IMR-90 (cell line): ENCODE measurements at regions not wholly inside any gene's neighbourhood (a gene's known extent, or its start where the extent isn't known, plus 50 kb on each side); places are given as distances from the start of the nearest gene placed in this dataset.

Source experiments
- ATAC-seq: fragments of 200-7000 bp; cut with Tn5 transposase; 2 replicates; pipeline ENCODE4 v1.9.1; 2020; ENCODE audit warnings: low read depth, mild to moderate bottlenecking, moderate library complexity
- BruUV-seq: library from RNA; stranded (reverse); fragments of 400-500 nt; replicated peaks from 2 replicates; lab custom pipeline; 2021; lab: Mats Ljungman, UMichigan
- CTCF ChIA-PET: fragments of 300-600 bp; formaldehyde crosslinking; extraction: SDS; loops from one replicate; lab custom pipeline; 2021; ENCODE audit warnings: antibody characterized with exemption; lab: Yijun Ruan, JAX
- POLR2A ChIA-PET: fragments of 300-600 bp; sonication (Branson Sonifier 250); formaldehyde crosslinking; loops from one replicate; lab custom pipeline; 2022; ENCODE audit warnings: antibody characterized with exemption; ENCODE audit not compliant: unreplicated experiment; lab: Charles Lee
- DNase-seq: peaks from one replicate; pipeline ENCODE4 v3.0.0; 2013
- H2AFZ ChIP-seq: replicated peaks from 2 replicates; pipeline ENCODE3; 2013; ENCODE audit warnings: low read length, mild to moderate bottlenecking; ENCODE audit not compliant: poor library complexity
- H2AK5ac ChIP-seq: 2 replicates; pipeline ENCODE4 v1.6.1; 2013; ENCODE audit warnings: low read depth, low read length, inconsistent platforms
- H2AK9ac ChIP-seq: replicated peaks from 2 replicates; pipeline ENCODE3; 2013; ENCODE audit warnings: mild to moderate bottlenecking, low read depth, low read length, moderate library complexity; ENCODE audit not compliant: poor library complexity
- H2BK120ac ChIP-seq: 2 replicates; pipeline ENCODE4 v1.6.1; 2013; ENCODE audit warnings: low read depth, low read length, inconsistent platforms
- H2BK15ac ChIP-seq: 3 replicates; pipeline ENCODE4 v1.6.1; 2013; ENCODE audit warnings: low read depth, low read length, inconsistent platforms
- H2BK20ac ChIP-seq: 2 replicates; pipeline ENCODE4 v1.6.1; 2013; ENCODE audit warnings: low read depth, mild to moderate bottlenecking, inconsistent platforms, low read length, moderate library complexity
- H2BK5ac ChIP-seq: 2 replicates; pipeline ENCODE4 v1.6.1; 2013; ENCODE audit warnings: mild to moderate bottlenecking, low read depth, low read length, inconsistent platforms; ENCODE audit not compliant: poor library complexity, severe bottlenecking
- H3K14ac ChIP-seq: replicated peaks from 2 replicates; pipeline ENCODE4 v1.6.1; 2013; ENCODE audit warnings: low read depth, low read length, inconsistent platforms
- H3K18ac ChIP-seq: 2 replicates; pipeline ENCODE4 v1.6.1; 2013; ENCODE audit warnings: low read depth, low read length, control low read depth
- H3K23ac ChIP-seq: 2 replicates; pipeline ENCODE4 v1.6.1; 2013; ENCODE audit warnings: low read depth, low read length, inconsistent platforms
- H3K27ac ChIP-seq: 2 replicates; pipeline ENCODE4 v1.5.1; 2013; ENCODE audit warnings: mild to moderate bottlenecking, control low read depth, low read length; ENCODE audit not compliant: insufficient read depth
- H3K27me3 ChIP-seq: 2 replicates; pipeline ENCODE4 v1.6.1; 2013; ENCODE audit warnings: low read length; ENCODE audit not compliant: control insufficient read depth, insufficient read depth
- H3K36me3 ChIP-seq: 2 replicates; pipeline ENCODE4 v1.6.1; 2013; ENCODE audit warnings: low read length, mixed read lengths; ENCODE audit not compliant: control insufficient read depth, insufficient read depth
- H3K4ac ChIP-seq: 2 replicates; pipeline ENCODE4 v1.6.1; 2013; ENCODE audit warnings: low read depth, low read length, inconsistent platforms
- H3K4me1 ChIP-seq: 2 replicates; pipeline ENCODE4 v1.6.1; 2013; ENCODE audit warnings: low read length, mixed read lengths; ENCODE audit not compliant: control insufficient read depth, insufficient read depth
- H3K4me2 ChIP-seq: 2 replicates; pipeline ENCODE4 v1.6.1; 2013; ENCODE audit warnings: low read depth, mild to moderate bottlenecking, control low read depth, low read length, moderate library complexity
- H3K4me3 ChIP-seq: 2 replicates; pipeline ENCODE4 v1.5.1; 2013; ENCODE audit warnings: low read depth, mild to moderate bottlenecking, control low read depth, low read length, moderate library complexity; ENCODE audit not compliant: insufficient read depth
- H3K56ac ChIP-seq: 2 replicates; pipeline ENCODE4 v1.6.1; 2013; ENCODE audit warnings: low read length, inconsistent platforms; ENCODE audit not compliant: insufficient read depth; ENCODE audit errors: extremely low read depth
- H3K79me1 ChIP-seq, 2 experiments: 2 replicates each; pipeline ENCODE4 v1.6.1; 2013; ENCODE audit warnings: low read length in 2 of 2, inconsistent platforms in 1 of 2, low read depth in 1 of 2
- H3K9ac ChIP-seq: 2 replicates; pipeline ENCODE4 v1.6.1; 2013; ENCODE audit warnings: low read depth, low read length, control low read depth
- H3K9me1 ChIP-seq: 2 replicates; pipeline ENCODE4 v1.6.1; 2013; ENCODE audit warnings: low read length, inconsistent platforms; ENCODE audit not compliant: insufficient read depth
- H3K9me3 ChIP-seq: 2 replicates; pipeline ENCODE4 v1.6.1; 2013; ENCODE audit warnings: low read length; ENCODE audit not compliant: control insufficient read depth, insufficient read depth
- H4K20me1 ChIP-seq: 2 replicates; pipeline ENCODE4 v1.6.1; 2013; ENCODE audit warnings: low read length, inconsistent platforms; ENCODE audit not compliant: insufficient read depth
- H4K5ac ChIP-seq: 2 replicates; pipeline ENCODE4 v1.6.1; 2013; ENCODE audit warnings: mild to moderate bottlenecking, low read depth, low read length, control low read depth
- H4K8ac ChIP-seq, 2 experiments: 2 replicates each; pipeline ENCODE4 v1.6.1; 2013; ENCODE audit warnings: low read depth in 2 of 2, low read length in 2 of 2, control low read depth in 1 of 2, inconsistent platforms in 1 of 2
- H4K91ac ChIP-seq: 2 replicates; pipeline ENCODE4 v1.6.1; 2013; ENCODE audit warnings: low read depth, low read length, inconsistent platforms; ENCODE audit not compliant: insufficient read depth
- BHLHE40 ChIP-seq: fragments of 150-350 bp; IDR thresholded peaks from 2 replicates; pipeline ENCODE4 v1.6.1; 2016; ENCODE audit warnings: mild to moderate bottlenecking, low read depth, low read length
- CEBPB ChIP-seq: IDR thresholded peaks from 2 replicates; pipeline ENCODE4 v1.6.1; 2012; ENCODE audit warnings: low read depth, low read length, improper control_type of control experiment
- FOS ChIP-seq: fragments of 150-350 bp; IDR thresholded peaks from 2 replicates; pipeline ENCODE4 v1.6.1; 2016; ENCODE audit warnings: low read depth, low read length
- MAFK ChIP-seq: IDR thresholded peaks from 2 replicates; pipeline ENCODE4 v1.6.1; 2012; ENCODE audit warnings: low read depth, low read length, improper control_type of control experiment
- MXI1 ChIP-seq: IDR thresholded peaks from 2 replicates; pipeline ENCODE4 v1.6.1; 2012; ENCODE audit warnings: low read depth, mild to moderate bottlenecking, low read length, moderate library complexity, borderline replicate concordance
- RAD21 ChIP-seq: IDR thresholded peaks from 2 replicates; pipeline ENCODE4 v1.6.1; 2012; ENCODE audit warnings: low read length, improper control_type of control experiment
- SMC3 ChIP-seq: fragments of 150-350 bp; IDR thresholded peaks from 2 replicates; pipeline ENCODE4 v1.6.1; 2016; ENCODE audit warnings: low read depth, mild to moderate bottlenecking, antibody characterized with exemption, low read length, moderate library complexity
- WGBS, 2 experiments: methylation state at CpG; one replicate each; pipeline versions ENCODE4 v1.1.5 to v1.1.7; 2013; ENCODE audit warnings: missing lambda C conversion rate in 2 of 2; ENCODE audit not compliant: insufficient read length in 1 of 2; ENCODE audit errors: extremely low coverage in 2 of 2; 5-methylcytosine and 5-hydroxymethylcytosine counted together
- dilution Hi-C: fragments of 300-500 bp; cut with HindIII; formaldehyde crosslinking; loops from one replicate; pipeline ENCODE4 v1.14.3; 2018; ENCODE audit warnings: low sequenced_read_pairs; ENCODE audit not compliant: unreplicated experiment
- in situ Hi-C: fragments of 300-500 bp; cut with MboI; formaldehyde crosslinking; loops from 3 replicates; pipeline ENCODE4 v1.14.3; 2019; ENCODE audit warnings: low sequenced_read_pairs, inconsistent platforms, mixed read lengths
- intact Hi-C: fragments of 100-400 bp; cut with micrococcal nuclease; formaldehyde crosslinking; loops from 2 replicates; pipeline ENCODE4 v1.10.0; 2022
- TF ChIP-seq, protein P1 (sequence below): conservative IDR thresholded peaks from 2 replicates; pipeline ENCODE4 v1.5.1; 2012; ENCODE audit warnings: mild to moderate bottlenecking, low read depth, low read length, improper control_type of control experiment
- TF ChIP-seq, protein P2 (sequence below): fragments of 150-350 bp; IDR thresholded peaks from 2 replicates; pipeline ENCODE4 v1.6.1; 2016; ENCODE audit warnings: low read depth, mild to moderate bottlenecking, low read length, moderate library complexity, borderline replicate concordance
- TF ChIP-seq, protein P3 (sequence below): fragments of 150-350 bp; IDR thresholded peaks from 2 replicates; pipeline ENCODE4 v1.6.1; 2017; ENCODE audit warnings: mild to moderate bottlenecking, antibody characterized with exemption, low read length, low read depth

DNA sequence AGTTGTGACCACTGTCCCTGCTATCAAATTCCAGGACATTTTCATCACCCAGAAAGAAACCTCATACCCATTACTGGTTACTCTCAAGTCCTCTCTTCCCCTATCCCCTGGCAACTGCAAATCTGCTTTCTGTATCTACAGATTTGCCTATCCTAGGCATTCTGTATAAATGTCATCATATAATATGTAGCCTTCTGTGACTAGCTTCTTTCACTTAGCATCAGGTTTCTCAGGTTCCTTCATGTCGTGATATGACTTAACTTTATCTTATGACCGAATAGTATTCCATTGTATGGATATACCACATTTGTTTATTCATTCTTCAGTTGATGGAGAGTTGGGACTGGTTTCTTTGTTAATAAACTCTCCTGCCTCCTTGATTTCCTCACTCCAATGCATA, 60.5 kb downstream of the PMAIP1 start:
- H2BK5ac ChIP-seq: no peak overlapping the region
- TF ChIP-seq MXI1 (no peak), MAFK (no peak), CEBPB (no peak), FOS (no peak), SMC3 (no peak), RAD21 (no peak), BHLHE40 (no peak)
- TF ChIP-seq, protein P1, sequence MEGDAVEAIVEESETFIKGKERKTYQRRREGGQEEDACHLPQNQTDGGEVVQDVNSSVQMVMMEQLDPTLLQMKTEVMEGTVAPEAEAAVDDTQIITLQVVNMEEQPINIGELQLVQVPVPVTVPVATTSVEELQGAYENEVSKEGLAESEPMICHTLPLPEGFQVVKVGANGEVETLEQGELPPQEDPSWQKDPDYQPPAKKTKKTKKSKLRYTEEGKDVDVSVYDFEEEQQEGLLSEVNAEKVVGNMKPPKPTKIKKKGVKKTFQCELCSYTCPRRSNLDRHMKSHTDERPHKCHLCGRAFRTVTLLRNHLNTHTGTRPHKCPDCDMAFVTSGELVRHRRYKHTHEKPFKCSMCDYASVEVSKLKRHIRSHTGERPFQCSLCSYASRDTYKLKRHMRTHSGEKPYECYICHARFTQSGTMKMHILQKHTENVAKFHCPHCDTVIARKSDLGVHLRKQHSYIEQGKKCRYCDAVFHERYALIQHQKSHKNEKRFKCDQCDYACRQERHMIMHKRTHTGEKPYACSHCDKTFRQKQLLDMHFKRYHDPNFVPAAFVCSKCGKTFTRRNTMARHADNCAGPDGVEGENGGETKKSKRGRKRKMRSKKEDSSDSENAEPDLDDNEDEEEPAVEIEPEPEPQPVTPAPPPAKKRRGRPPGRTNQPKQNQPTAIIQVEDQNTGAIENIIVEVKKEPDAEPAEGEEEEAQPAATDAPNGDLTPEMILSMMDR: no peak
- TF ChIP-seq, protein P2, sequence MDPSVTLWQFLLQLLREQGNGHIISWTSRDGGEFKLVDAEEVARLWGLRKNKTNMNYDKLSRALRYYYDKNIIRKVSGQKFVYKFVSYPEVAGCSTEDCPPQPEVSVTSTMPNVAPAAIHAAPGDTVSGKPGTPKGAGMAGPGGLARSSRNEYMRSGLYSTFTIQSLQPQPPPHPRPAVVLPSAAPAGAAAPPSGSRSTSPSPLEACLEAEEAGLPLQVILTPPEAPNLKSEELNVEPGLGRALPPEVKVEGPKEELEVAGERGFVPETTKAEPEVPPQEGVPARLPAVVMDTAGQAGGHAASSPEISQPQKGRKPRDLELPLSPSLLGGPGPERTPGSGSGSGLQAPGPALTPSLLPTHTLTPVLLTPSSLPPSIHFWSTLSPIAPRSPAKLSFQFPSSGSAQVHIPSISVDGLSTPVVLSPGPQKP: no peak
- TF ChIP-seq, protein P3, sequence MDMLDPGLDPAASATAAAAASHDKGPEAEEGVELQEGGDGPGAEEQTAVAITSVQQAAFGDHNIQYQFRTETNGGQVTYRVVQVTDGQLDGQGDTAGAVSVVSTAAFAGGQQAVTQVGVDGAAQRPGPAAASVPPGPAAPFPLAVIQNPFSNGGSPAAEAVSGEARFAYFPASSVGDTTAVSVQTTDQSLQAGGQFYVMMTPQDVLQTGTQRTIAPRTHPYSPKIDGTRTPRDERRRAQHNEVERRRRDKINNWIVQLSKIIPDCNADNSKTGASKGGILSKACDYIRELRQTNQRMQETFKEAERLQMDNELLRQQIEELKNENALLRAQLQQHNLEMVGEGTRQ: no peak
- H4K20me1 ChIP-seq: no peaks in the 10 kb centered on the region
- peaks cover 4% of the 10 kb centered on the region for H3K4me1 ChIP-seq
- H4K91ac ChIP-seq: no peak overlapping the region
- H4K8ac ChIP-seq: no peak overlapping the region
- H3K9me1 ChIP-seq: peaks cover 2% of the 10 kb centered on the region
- H2AFZ ChIP-seq: no peak overlapping the region
- no peak for DNase-seq
- H4K5ac ChIP-seq: no peak overlapping the region
- H3K27me3 ChIP-seq: peaks cover 4% of the 10 kb centered on the region
- H3K79me1 ChIP-seq: no peaks in the 10 kb centered on the region
- H2BK120ac ChIP-seq: no peak overlapping the region
- in situ Hi-C loops: no loop called here
- no peak overlapping the region for H3K23ac ChIP-seq
- WGBS, 2 experiments: no CpG with 5 or more reads among the region's 2 CpGs
- H3K9ac ChIP-seq: no peak overlapping the region
- POLR2A ChIA-PET: no interaction called here
- no peak overlapping the region for H3K18ac ChIP-seq
- no peak overlapping the region for H3K4me2 ChIP-seq
- intact Hi-C loops: no loop called here
- dilution Hi-C loops: no loop called here
- no peak overlapping the region for H3K4me3 ChIP-seq
- H2BK15ac ChIP-seq: no peak overlapping the region
- no peak overlapping the region for H3K4ac ChIP-seq
- no peak overlapping the region for H3K14ac ChIP-seq
- no peaks in the 10 kb centered on the region for H3K36me3 ChIP-seq
- CTCF ChIA-PET: interaction anchor here (0.6 kb wide), 1 partner anchor 24 kb away, joined by 4 read pairs; no protein-coding TSS in a partner anchor
- no peak overlapping the region for H2AK9ac ChIP-seq
- no peak overlapping the region for H2AK5ac ChIP-seq
- no TSS peak for BruUV-seq
- no peak for ATAC-seq
- H2BK20ac ChIP-seq: no peak overlapping the region
- no peaks in the 10 kb centered on the region for H3K9me3 ChIP-seq
- no peak overlapping the region for H3K56ac ChIP-seq
- no peak overlapping the region for H3K27ac ChIP-seq
